T-helper 1 cell treated with Interleukin-12 subunit alpha and Interleukin-12 subunit beta and Interleukin-4 antibody, amounts not matched to agents 30 μg/mL and 1 μg/mL, for 36 hours (primary cell): ENCODE measurements at regions not wholly inside any gene's neighbourhood (a gene's known extent, or its start where the extent isn't known, plus 50 kb on each side); places are given as distances from the start of the nearest gene placed in this dataset.

ENCODE experiments used
- H3K27ac Mint-ChIP-seq: one replicate; pipeline ENCODE4 v1.8.0; 2021; ENCODE audit warnings: mild to moderate bottlenecking, mixed read lengths
- H3K27me3 Mint-ChIP-seq: one replicate; pipeline ENCODE4 v1.8.0; 2021; ENCODE audit warnings: low read depth, mixed read lengths
- H3K36me3 Mint-ChIP-seq: one replicate; pipeline ENCODE4 v1.8.0; 2021; ENCODE audit warnings: low read depth, mixed read lengths
- H3K4me1 Mint-ChIP-seq: one replicate; pipeline ENCODE4 v1.8.0; 2021; ENCODE audit warnings: low read depth, mixed read lengths
- H3K4me3 Mint-ChIP-seq: one replicate; pipeline ENCODE4 v1.8.0; 2021; ENCODE audit warnings: mild to moderate bottlenecking, moderate library complexity, mixed read lengths
- H3K9me3 Mint-ChIP-seq: one replicate; pipeline ENCODE4 v1.8.0; 2021; ENCODE audit warnings: mixed read lengths

GRCh38 chr6:12395898-12396297 is 105.7 kb downstream of the EDN1 start:
- Mint-ChIP-seq H3K27ac (no peak overlapping the region), H3K27me3 (no peaks in the 10 kb centered on the region)

GRCh38 chr6:12401200-12401599 is 111.0 kb downstream of the EDN1 start:
- Mint-ChIP-seq H3K4me1 (no peaks in the 10 kb centered on the region), H3K27ac (no peak overlapping the region), H3K9me3 (no peaks in the 10 kb centered on the region), H3K4me3 (no peak overlapping the region), H3K27me3 (no peaks in the 10 kb centered on the region), H3K36me3 (no peaks in the 10 kb centered on the region)

More at GRCh38 chr6:12395898-12396297, 105.7 kb downstream of the EDN1 start:
- H3K4me1 Mint-ChIP-seq: no peaks in the 10 kb centered on the region
- no peaks in the 10 kb centered on the region for H3K9me3 Mint-ChIP-seq
- no peaks in the 10 kb centered on the region for H3K36me3 Mint-ChIP-seq
- no peak overlapping the region for H3K4me3 Mint-ChIP-seq

GRCh38 chr6:12403201-12403826 is 113.2 kb downstream of the EDN1 start:
- Mint-ChIP-seq H3K4me3 (no peak overlapping the region), H3K9me3 (no peaks in the 10 kb centered on the region), H3K27ac (no peak overlapping the region), H3K36me3 (no peaks in the 10 kb centered on the region), H3K4me1 (no peaks in the 10 kb centered on the region), H3K27me3 (no peaks in the 10 kb centered on the region)

- no peaks in the 10 kb centered on the region for H3K4me1 Mint-ChIP-seq
- H3K4me3 Mint-ChIP-seq: no peak overlapping the region
- H3K27me3 Mint-ChIP-seq: no peaks in the 10 kb centered on the region
- no peak overlapping the region for H3K27ac Mint-ChIP-seq
- H3K36me3 Mint-ChIP-seq: no peaks in the 10 kb centered on the region
- no peaks in the 10 kb centered on the region for H3K9me3 Mint-ChIP-seq
Observed at GRCh38 chr6:12403947-12404647, 113.9 kb downstream of the EDN1 start.

GRCh38 chr6:12404651-12405050 is 114.5 kb downstream of the EDN1 start:
- H3K4me1 Mint-ChIP-seq: no peaks in the 10 kb centered on the region
- H3K9me3 Mint-ChIP-seq: no peaks in the 10 kb centered on the region
- H3K36me3 Mint-ChIP-seq: no peaks in the 10 kb centered on the region
- no peaks in the 10 kb centered on the region for H3K27me3 Mint-ChIP-seq
- no peak overlapping the region for H3K4me3 Mint-ChIP-seq
- no peak overlapping the region for H3K27ac Mint-ChIP-seq

GRCh38 chr6:12408752-12409151 is 118.6 kb downstream of the EDN1 start:
- no peaks in the 10 kb centered on the region for H3K27me3 Mint-ChIP-seq
- no peaks in the 10 kb centered on the region for H3K9me3 Mint-ChIP-seq
- H3K4me1 Mint-ChIP-seq: no peaks in the 10 kb centered on the region
- H3K36me3 Mint-ChIP-seq: no peaks in the 10 kb centered on the region
- H3K27ac Mint-ChIP-seq: no peak overlapping the region
- no peak overlapping the region for H3K4me3 Mint-ChIP-seq

- H3K4me3 Mint-ChIP-seq: no peak overlapping the region
- H3K27ac Mint-ChIP-seq: no peak overlapping the region
- H3K36me3 Mint-ChIP-seq: no peaks in the 10 kb centered on the region
- H3K4me1 Mint-ChIP-seq: no peaks in the 10 kb centered on the region
- H3K27me3 Mint-ChIP-seq: no peaks in the 10 kb centered on the region
- no peaks in the 10 kb centered on the region for H3K9me3 Mint-ChIP-seq
Observed at GRCh38 chr6:12410946-12411345, 120.8 kb downstream of the EDN1 start.

- Mint-ChIP-seq H3K27me3 (no peaks in the 10 kb centered on the region), H3K9me3 (no peaks in the 10 kb centered on the region), H3K4me3 (no peak overlapping the region), H3K4me1 (no peaks in the 10 kb centered on the region), H3K36me3 (no peaks in the 10 kb centered on the region), H3K27ac (no peak overlapping the region)
Observed at GRCh38 chr6:12414096-12414675, 124.0 kb downstream of the EDN1 start.

GRCh38 chr6:12415980-12416598 is 125.9 kb downstream of the EDN1 start:
- H3K4me1 Mint-ChIP-seq: no peaks in the 10 kb centered on the region
- no peaks in the 10 kb centered on the region for H3K36me3 Mint-ChIP-seq
- no peaks in the 10 kb centered on the region for H3K27me3 Mint-ChIP-seq
- H3K27ac Mint-ChIP-seq: no peak overlapping the region
- H3K4me3 Mint-ChIP-seq: no peak overlapping the region
- H3K9me3 Mint-ChIP-seq: no peaks in the 10 kb centered on the region

- no peaks in the 10 kb centered on the region for H3K36me3 Mint-ChIP-seq
- H3K27me3 Mint-ChIP-seq: no peaks in the 10 kb centered on the region
- H3K4me1 Mint-ChIP-seq: no peaks in the 10 kb centered on the region
- H3K27ac Mint-ChIP-seq: no peak overlapping the region
- no peaks in the 10 kb centered on the region for H3K9me3 Mint-ChIP-seq
- H3K4me3 Mint-ChIP-seq: no peak overlapping the region
Observed at GRCh38 chr6:12417191-12417590, 127.0 kb downstream of the EDN1 start.

- Mint-ChIP-seq H3K36me3 (no peaks in the 10 kb centered on the region), H3K4me3 (no peak overlapping the region), H3K9me3 (no peaks in the 10 kb centered on the region), H3K4me1 (no peaks in the 10 kb centered on the region), H3K27me3 (no peaks in the 10 kb centered on the region), H3K27ac (no peak overlapping the region)
Observed at GRCh38 chr6:12418946-12419345, 128.8 kb downstream of the EDN1 start.

- no peaks in the 10 kb centered on the region for H3K4me1 Mint-ChIP-seq
- H3K4me3 Mint-ChIP-seq: no peak overlapping the region
- H3K9me3 Mint-ChIP-seq: no peaks in the 10 kb centered on the region
- no peak overlapping the region for H3K27ac Mint-ChIP-seq
- no peaks in the 10 kb centered on the region for H3K36me3 Mint-ChIP-seq
- no peaks in the 10 kb centered on the region for H3K27me3 Mint-ChIP-seq
Observed at GRCh38 chr6:12419631-12420272, 129.6 kb downstream of the EDN1 start.

- H3K36me3 Mint-ChIP-seq: no peaks in the 10 kb centered on the region
- H3K4me1 Mint-ChIP-seq: no peaks in the 10 kb centered on the region
- no peak overlapping the region for H3K4me3 Mint-ChIP-seq
- H3K9me3 Mint-ChIP-seq: no peaks in the 10 kb centered on the region
- no peak overlapping the region for H3K27ac Mint-ChIP-seq
- H3K27me3 Mint-ChIP-seq: no peaks in the 10 kb centered on the region
Observed at GRCh38 chr6:12420626-12421025, 130.5 kb downstream of the EDN1 start.

- Mint-ChIP-seq H3K27ac (no peak overlapping the region), H3K4me1 (no peaks in the 10 kb centered on the region), H3K4me3 (no peak overlapping the region)
Observed at GRCh38 chr6:12421596-12421995, 131.4 kb downstream of the EDN1 start.

More at GRCh38 chr6:12421596-12421995, 131.4 kb downstream of the EDN1 start:
- Mint-ChIP-seq H3K27me3 (no peaks in the 10 kb centered on the region), H3K9me3 (no peaks in the 10 kb centered on the region), H3K36me3 (no peaks in the 10 kb centered on the region)
